ENCODE measurements at regions not wholly inside any gene's neighbourhood (a gene's known extent, or its start where the extent isn't known, plus 50 kb on each side); places are given as distances from the start of the nearest gene placed in this dataset.

GRCh38 chr2:53067533-53067932 is 700.1 kb upstream of the CHAC2 start:
- Histone ChIP-seq H3K4me1 (ENCODE audit: control insufficient read depth, extremely low read depth, insufficient read depth, low read length) (no peaks in the 10 kb centered on the region), H2AFZ (ENCODE audit: control insufficient read depth, low read length) (no peak overlapping the region), H3K9me3 (ENCODE audit: control insufficient read depth, low read depth, low read length) (no peaks in the 10 kb centered on the region), H3K79me2 (ENCODE audit: control insufficient read depth, insufficient read depth, low read length) (no peaks in the 10 kb centered on the region), H3K27me3 (ENCODE audit: control insufficient read depth, extremely low read depth, insufficient read depth, low read length) (no peaks in the 10 kb centered on the region), H3K27ac (ENCODE audit: control insufficient read depth, insufficient read depth, low read length) (no peak overlapping the region), H3K9me1 (ENCODE audit: control insufficient read depth, extremely low read depth, insufficient read depth, low read length) (no peaks in the 10 kb centered on the region), H3K36me3 (ENCODE audit: control insufficient read depth in 2 of 2, extremely low read depth in 1 of 2, insufficient read depth in 2 of 2, low read length in 2 of 2) (no peaks in the 10 kb centered on the region), H4K20me1 (ENCODE audit: control insufficient read depth, extremely low read depth, insufficient read depth, low read length) (no peaks in the 10 kb centered on the region), H3K4me3 (ENCODE audit: control insufficient read depth in 2 of 3, extremely low read depth in 1 of 3, insufficient read depth in 2 of 3, low read depth in 1 of 3, low read length in 3 of 3) (no peak overlapping the region), H3K4me2 (ENCODE audit: control insufficient read depth, extremely low read depth, insufficient read depth, low read depth, low read length) (no peak overlapping the region), H3K9ac (ENCODE audit: control insufficient read depth, extremely low read depth, insufficient read depth, low read length) (no peak overlapping the region)
- DNase-seq (ENCODE audit: low read depth, low spot score) (no peak), FAIRE-seq (no peak)
- TF ChIP-seq CTCF (optimal IDR thresholded peaks at IDR 0.05 in 1 of 3, IDR thresholded peaks at IDR 0.05 in 1 of 3, conservative IDR thresholded peaks at IDR 0.05 in 1 of 3; ENCODE audit: extremely low read depth in 1 of 3, insufficient read depth in 2 of 3, low read length in 3 of 3) (no peak), EZH2 (IDR thresholded peaks at IDR 0.05; ENCODE audit: low read length) (no peak)
- dilution Hi-C loops (cut with MboI; ENCODE audit: extremely low pct_ligation_motif_present, low sequenced_read_pairs), result no loop called here

- H3K79me2 ChIP-seq (ENCODE audit: control insufficient read depth, insufficient read depth, low read length), result no peaks in the 10 kb centered on the region
- no peak for TF ChIP-seq EZH2 (IDR thresholded peaks at IDR 0.05; ENCODE audit: low read length)
- no peak for TF ChIP-seq CTCF (optimal IDR thresholded peaks at IDR 0.05 in 1 of 3, IDR thresholded peaks at IDR 0.05 in 1 of 3, conservative IDR thresholded peaks at IDR 0.05 in 1 of 3; ENCODE audit: extremely low read depth in 1 of 3, insufficient read depth in 2 of 3, low read length in 3 of 3)
- H3K27ac ChIP-seq (ENCODE audit: control insufficient read depth, insufficient read depth, low read length), result no peak overlapping the region
- no peaks in the 10 kb centered on the region for H3K36me3 ChIP-seq (ENCODE audit: control insufficient read depth in 2 of 2, extremely low read depth in 1 of 2, insufficient read depth in 2 of 2, low read length in 2 of 2)
- H3K9ac ChIP-seq (ENCODE audit: control insufficient read depth, extremely low read depth, insufficient read depth, low read length), result no peak overlapping the region
- no peak for FAIRE-seq
- no peak overlapping the region for H2AFZ ChIP-seq (ENCODE audit: control insufficient read depth, low read length)
- no peaks in the 10 kb centered on the region for H3K27me3 ChIP-seq (ENCODE audit: control insufficient read depth, extremely low read depth, insufficient read depth, low read length)
- no peaks in the 10 kb centered on the region for H3K9me3 ChIP-seq (ENCODE audit: control insufficient read depth, low read depth, low read length)
- DNase-seq (ENCODE audit: low read depth, low spot score), result no peak
- no peak overlapping the region for H3K4me2 ChIP-seq (ENCODE audit: control insufficient read depth, extremely low read depth, insufficient read depth, low read depth, low read length)
- no peaks in the 10 kb centered on the region for H3K4me1 ChIP-seq (ENCODE audit: control insufficient read depth, extremely low read depth, insufficient read depth, low read length)
- no peaks in the 10 kb centered on the region for H4K20me1 ChIP-seq (ENCODE audit: control insufficient read depth, extremely low read depth, insufficient read depth, low read length)
- H3K9me1 ChIP-seq (ENCODE audit: control insufficient read depth, extremely low read depth, insufficient read depth, low read length), result no peaks in the 10 kb centered on the region
- dilution Hi-C loops (cut with MboI; ENCODE audit: extremely low pct_ligation_motif_present, low sequenced_read_pairs), result no loop called here
- H3K4me3 ChIP-seq (ENCODE audit: control insufficient read depth in 2 of 3, extremely low read depth in 1 of 3, insufficient read depth in 2 of 3, low read depth in 1 of 3, low read length in 3 of 3), result no peak overlapping the region
Observed at GRCh38 chr2:53067056-53067455, 700.5 kb upstream of the CHAC2 start.
